K562 (cell line): ENCODE measurements at regions not wholly inside any gene's neighbourhood (a gene's known extent, or its start where the extent isn't known, plus 50 kb on each side); places are given as distances from the start of the nearest gene placed in this dataset.

Experiments
- ATAC-seq: fragments of 200-7000 bp; cut with Tn5 transposase; 3 replicates; pipeline ENCODE4 v1.9.1; 2020; ENCODE audit warnings: moderate library complexity
- BruUV-seq: library from RNA; stranded (reverse); fragments of 400-500 nt; replicated peaks from 2 replicates; lab custom pipeline; 2021; lab: Mats Ljungman, UMichigan
- CTCF ChIA-PET: fragments of 300-600 bp; formaldehyde crosslinking; extraction: SDS; loops from one replicate; lab custom pipeline; 2021; ENCODE audit warnings: low intra/inter-chr PET ratio; lab: Yijun Ruan, JAX
- POLR2A ChIA-PET: fragments of 300-600, 350-650 bp; sonication (Branson Sonifier 250); formaldehyde crosslinking; extraction: SDS; loops from one replicate; lab custom pipeline; 2021; ENCODE audit warnings: antibody characterized with exemption, inconsistent platforms; lab: Yijun Ruan, JAX
- DNase-seq, 4 experiments: peaks; one replicate each; pipeline versions ENCODE4 v3.0.0 to v3.0.0-alpha.2; 2011 to 2018; ENCODE audit warnings: low spot score in 3 of 4, mixed read lengths in 3 of 4; ENCODE audit errors: extremely low read depth in 1 of 4
- FAIRE-seq: peaks from 2 replicates; lab custom pipeline; 2011; peaks lifted over from hg19 to GRCh38; lab: Jason Lieb, UNC
- H2AFZ ChIP-seq: 2 replicates; pipeline ENCODE4 v1.6.0; 2011; ENCODE audit warnings: low read depth, low read length, control low read depth, inconsistent platforms
- H3K27ac ChIP-seq: fragments of 200-600 bp; 3 replicates; pipeline ENCODE4 v1.8.0; 2011; ENCODE audit warnings: low read depth, mild to moderate bottlenecking, control low read depth, inconsistent platforms, low read length, moderate library complexity, mixed read lengths; ENCODE audit errors: extremely low read depth
- H3K27me3 ChIP-seq, 2 experiments: fragments of 300-600 bp in 1 of 2; 2 replicates in 1 of 2; 3 replicates in 1 of 2; pipeline versions ENCODE4 v1.6.0 to v1.8.0; 2011; ENCODE audit warnings: inconsistent platforms in 2 of 2, low read length in 2 of 2, mild to moderate bottlenecking in 1 of 2, mixed read lengths in 1 of 2, moderate library complexity in 1 of 2; ENCODE audit not compliant: control insufficient read depth in 2 of 2, insufficient read depth in 2 of 2
- H3K36me3 ChIP-seq: fragments of 300-600 bp; 3 replicates; pipeline ENCODE4 v1.8.0; 2011; ENCODE audit warnings: mild to moderate bottlenecking, low read length, inconsistent platforms; ENCODE audit not compliant: control insufficient read depth, insufficient read depth
- H3K4me1 ChIP-seq, 2 experiments: fragments of 200-600 bp in 1 of 2; replicated peaks in 1 of 2; 2 replicates in 1 of 2; 3 replicates in 1 of 2; pipeline versions ENCODE4 v1.5.1 to v1.8.0; 2011; ENCODE audit warnings: inconsistent platforms in 2 of 2, low read length in 2 of 2, mild to moderate bottlenecking in 1 of 2, mixed read lengths in 1 of 2, moderate library complexity in 1 of 2; ENCODE audit not compliant: control insufficient read depth in 2 of 2, insufficient read depth in 2 of 2
- H3K4me2 ChIP-seq: 2 replicates; pipeline ENCODE4 v1.6.1; 2011; ENCODE audit warnings: low read length, control low read depth, inconsistent platforms, mixed read lengths; ENCODE audit not compliant: insufficient read depth
- H3K4me3 ChIP-seq: fragments of 200-600 bp; sonication (generic), shearing (Covaris generic); 2 replicates; pipeline ENCODE4 v1.5.1; 2016; ENCODE audit warnings: control low read depth, inconsistent platforms
- H3K79me2 ChIP-seq: fragments of 200-600 bp; 3 replicates; pipeline ENCODE4 v1.8.0; 2011; ENCODE audit warnings: low read length, inconsistent platforms; ENCODE audit not compliant: control insufficient read depth, insufficient read depth
- H3K9ac ChIP-seq, 2 experiments: 2 replicates each; pipeline versions ENCODE4 v1.6.0 to v1.6.1; 2011; ENCODE audit warnings: low read depth in 2 of 2, low read length in 2 of 2, control low read depth in 1 of 2, inconsistent platforms in 1 of 2, mild to moderate bottlenecking in 1 of 2, mixed read lengths in 1 of 2; ENCODE audit not compliant: insufficient read depth in 1 of 2
- H3K9me1 ChIP-seq: one replicate; pipeline ENCODE4 v1.6.0; 2011; ENCODE audit warnings: inconsistent platforms, mild to moderate bottlenecking, low read length, moderate library complexity; ENCODE audit not compliant: control insufficient read depth, insufficient read depth
- H3K9me3 ChIP-seq: replicated peaks from 2 replicates; pipeline ENCODE4 v1.5.1; 2011; ENCODE audit warnings: low read depth, low read length, inconsistent platforms; ENCODE audit not compliant: control insufficient read depth, insufficient read depth
- H4K20me1 ChIP-seq: replicated peaks from 2 replicates; pipeline ENCODE4 v1.6.1; 2011; ENCODE audit warnings: low read length, inconsistent platforms, mixed read lengths; ENCODE audit not compliant: control insufficient read depth, insufficient read depth
- CBFA2T3 ChIP-seq: fragments of 450-650 bp; IDR thresholded peaks from 2 replicates; pipeline ENCODE4 v1.6.1; 2017
- CBX1 ChIP-seq: sonication (generic); IDR thresholded peaks from 2 replicates; pipeline ENCODE4 v1.6.1; 2016; ENCODE audit warnings: antibody characterized with exemption, low read depth, mild to moderate bottlenecking
- CCNT2 ChIP-seq: IDR thresholded peaks from 2 replicates; pipeline ENCODE4 v1.6.1; 2011; ENCODE audit warnings: borderline replicate concordance, low read depth, mild to moderate bottlenecking, moderate library complexity, mixed read lengths, low read length; ENCODE audit not compliant: insufficient read length; ENCODE audit errors: extremely low read depth
- CEBPG ChIP-seq, 3 experiments: fragments of 200-800 bp in 1 of 3; sonication (Bioruptor generic) in 1 of 3; sonication (generic) in 1 of 3; formaldehyde crosslinking in 1 of 3; IDR thresholded peaks in 2 of 3; conservative IDR thresholded peaks in 1 of 3; 2 replicates each; pipeline versions ENCODE4 v1.6.1 to v1.8.0; 2016 to 2022; ENCODE audit warnings: missing compliant biosample characterization in 2 of 3, missing genetic modification characterization in 2 of 3, mild to moderate bottlenecking in 1 of 3, missing genetic modification reagents in 1 of 3
- FUS ChIP-seq: fragments of 200-400 bp; formaldehyde crosslinking; optimal IDR thresholded peaks from 2 replicates; pipeline ENCODE3; 2017; ENCODE audit warnings: low read depth, low read length
- GTF2F1 ChIP-seq: IDR thresholded peaks from 2 replicates; pipeline ENCODE4 v1.6.1; 2011; ENCODE audit warnings: low read depth, low read length, improper control_type of control experiment
- PHF21A ChIP-seq: fragments of 450-650 bp; IDR thresholded peaks from 2 replicates; pipeline ENCODE4 v1.6.1; 2017; ENCODE audit warnings: low read depth, borderline replicate concordance
- POLR2AphosphoS2 ChIP-seq: IDR thresholded peaks from 2 replicates; pipeline ENCODE4 v1.6.1; 2012; ENCODE audit warnings: low read length, improper control_type of control experiment
- PTBP1 ChIP-seq: fragments of 200-400 bp; formaldehyde crosslinking; IDR thresholded peaks from 2 replicates; pipeline ENCODE4 v1.6.1; 2017; ENCODE audit warnings: low read depth, low read length
- RBM39 ChIP-seq: fragments of 200-400 bp; formaldehyde crosslinking; optimal IDR thresholded peaks from 2 replicates; pipeline ENCODE3; 2018; ENCODE audit warnings: low read depth, low read length
- SIN3A ChIP-seq, 2 experiments: fragments of 150-350 bp in 1 of 2; IDR thresholded peaks; 2 replicates each; pipeline ENCODE4 v1.6.1; 2011 to 2016; ENCODE audit warnings: borderline replicate concordance in 2 of 2, low read depth in 2 of 2, low read length in 2 of 2, mild to moderate bottlenecking in 2 of 2, moderate library complexity in 2 of 2; ENCODE audit not compliant: control insufficient read depth in 1 of 2
- ZNF436 ChIP-seq: fragments of 250-450, 450-650 bp; sonication (Bioruptor Pico); formaldehyde crosslinking; IDR thresholded peaks from 2 replicates; pipeline ENCODE4 v1.7.0; 2020; ENCODE audit warnings: mild to moderate bottlenecking
- ZNF584 ChIP-seq: fragments of 200-800 bp; sonication (Bioruptor generic); IDR thresholded peaks from 2 replicates; pipeline ENCODE4 v1.6.1; 2016; ENCODE audit warnings: low read depth, mild to moderate bottlenecking, missing genetic modification characterization, missing compliant biosample characterization
- WGBS: fragments of 100-300 bp; shearing (Covaris generic); methylation state at CpG from one replicate; pipeline ENCODE4 v1.1.6; 2016; ENCODE audit warnings: low coverage, mixed read lengths; ENCODE audit not compliant: insufficient coverage; ENCODE audit errors: missing lambda C conversion rate; 5-methylcytosine and 5-hydroxymethylcytosine counted together
- in situ Hi-C: fragments of 300-500 bp; cut with MboI; formaldehyde crosslinking; loops from 4 replicates; pipeline ENCODE4 v1.15.0; 2018; ENCODE audit warnings: inconsistent platforms, mixed read lengths
- intact Hi-C: fragments of 100-400 bp; cut with micrococcal nuclease; formaldehyde crosslinking; loops from 2 replicates; pipeline ENCODE4 v1.14.2; 2022
- TF ChIP-seq, protein P1 (sequence below): sonication (generic); formaldehyde crosslinking; IDR thresholded peaks from 2 replicates; pipeline ENCODE4 v1.8.1; 2023; ENCODE audit warnings: mild to moderate bottlenecking, missing genetic modification reagents

DNA sequence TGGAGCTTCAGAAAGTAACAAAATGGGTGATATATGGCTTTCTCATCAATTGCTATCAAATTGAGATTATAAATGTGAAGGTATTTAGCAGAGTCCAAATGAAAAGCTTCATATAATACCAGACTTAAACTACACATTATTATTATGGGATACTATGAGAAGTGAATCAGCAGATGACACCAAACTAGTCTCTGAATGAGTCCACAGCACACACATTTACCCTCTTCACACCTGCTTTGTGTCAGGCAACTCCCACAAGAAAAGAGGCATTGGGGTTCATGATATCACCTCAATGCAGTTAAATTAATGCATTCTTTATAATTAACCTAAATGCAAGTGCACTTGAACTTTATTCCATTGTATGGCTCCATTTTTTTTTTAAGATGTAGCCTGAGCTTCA lies 330.5 kb downstream of the BCL11B start:
- Histone ChIP-seq H3K9me1 (no peaks in the 10 kb centered on the region), H3K79me2 (no peaks in the 10 kb centered on the region), H3K4me1 (no peaks in the 10 kb centered on the region), H3K4me3 (no peak overlapping the region), H3K36me3 (no peaks in the 10 kb centered on the region), H3K27me3 (no peaks in the 10 kb centered on the region), H2AFZ (no peak overlapping the region), H3K27ac (no peak overlapping the region), H4K20me1 (no peaks in the 10 kb centered on the region)
- FAIRE-seq (no peak), DNase-seq (no peak), ATAC-seq (no peak)
- no TSS peak for BruUV-seq
- ChIA-PET POLR2A (no interaction called here), CTCF (no interaction called here)
- TF ChIP-seq CBFA2T3 = no peak
- TF ChIP-seq, protein P1, sequence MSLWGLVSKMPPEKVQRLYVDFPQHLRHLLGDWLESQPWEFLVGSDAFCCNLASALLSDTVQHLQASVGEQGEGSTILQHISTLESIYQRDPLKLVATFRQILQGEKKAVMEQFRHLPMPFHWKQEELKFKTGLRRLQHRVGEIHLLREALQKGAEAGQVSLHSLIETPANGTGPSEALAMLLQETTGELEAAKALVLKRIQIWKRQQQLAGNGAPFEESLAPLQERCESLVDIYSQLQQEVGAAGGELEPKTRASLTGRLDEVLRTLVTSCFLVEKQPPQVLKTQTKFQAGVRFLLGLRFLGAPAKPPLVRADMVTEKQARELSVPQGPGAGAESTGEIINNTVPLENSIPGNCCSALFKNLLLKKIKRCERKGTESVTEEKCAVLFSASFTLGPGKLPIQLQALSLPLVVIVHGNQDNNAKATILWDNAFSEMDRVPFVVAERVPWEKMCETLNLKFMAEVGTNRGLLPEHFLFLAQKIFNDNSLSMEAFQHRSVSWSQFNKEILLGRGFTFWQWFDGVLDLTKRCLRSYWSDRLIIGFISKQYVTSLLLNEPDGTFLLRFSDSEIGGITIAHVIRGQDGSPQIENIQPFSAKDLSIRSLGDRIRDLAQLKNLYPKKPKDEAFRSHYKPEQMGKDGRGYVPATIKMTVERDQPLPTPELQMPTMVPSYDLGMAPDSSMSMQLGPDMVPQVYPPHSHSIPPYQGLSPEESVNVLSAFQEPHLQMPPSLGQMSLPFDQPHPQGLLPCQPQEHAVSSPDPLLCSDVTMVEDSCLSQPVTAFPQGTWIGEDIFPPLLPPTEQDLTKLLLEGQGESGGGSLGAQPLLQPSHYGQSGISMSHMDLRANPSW (CRISPR knock-in tag) = no peak
- no peak for TF ChIP-seq CBX1
- TF ChIP-seq, all 486 proteins: peak for 0
- intact Hi-C loops = no loop called here
- H3K9ac ChIP-seq = no peak overlapping the region
- no peak overlapping the region for H3K4me2 ChIP-seq
- no peaks in the 10 kb centered on the region for H3K9me3 ChIP-seq
- in situ Hi-C loops = no loop called here

- no peak overlapping the region for H3K4me3 ChIP-seq
- in situ Hi-C loops = no loop called here
- H3K27ac ChIP-seq = no peak overlapping the region
- no peak for FAIRE-seq
- WGBS = 0% methylated on average over 6 of the region's 6 CpGs
- no peak overlapping the region for H3K9ac ChIP-seq
- no peaks in the 10 kb centered on the region for H3K9me3 ChIP-seq
- no peaks in the 10 kb centered on the region for H3K4me1 ChIP-seq
- ChIA-PET POLR2A (interaction anchor here (0.5 kb wide), 1 partner anchor 75 kb away, joined by 3 read pairs; no protein-coding TSS in a partner anchor), CTCF (no interaction called here)
- no TSS peak for BruUV-seq
- H3K36me3 ChIP-seq = no peaks in the 10 kb centered on the region
- H2AFZ ChIP-seq = no peak overlapping the region
- H3K9me1 ChIP-seq = no peaks in the 10 kb centered on the region
- no peaks in the 10 kb centered on the region for H3K27me3 ChIP-seq
- no peaks in the 10 kb centered on the region for H3K79me2 ChIP-seq
- no peak for ATAC-seq
- no peaks in the 10 kb centered on the region for H4K20me1 ChIP-seq
- no peak overlapping the region for H3K4me2 ChIP-seq
- intact Hi-C loops = no loop called here
- no peak for DNase-seq
- no peak for TF ChIP-seq ZNF436
- TF ChIP-seq CEBPG (CRISPR knock-in tag; IDR thresholded peaks at IDR 0.05) = no peak
- no peak for TF ChIP-seq CEBPG (tag; conservative IDR thresholded peaks at IDR 0.05 in 1 of 2, IDR thresholded peaks at IDR 0.05 in 1 of 2)
- TF ChIP-seq POLR2AphosphoS2 = no peak
- TF ChIP-seq RBM39 = no peak
- no peak for TF ChIP-seq PHF21A
- no peak for TF ChIP-seq GTF2F1
- TF ChIP-seq ZNF584 = no peak
- TF ChIP-seq CCNT2 = no peak
- no peak for TF ChIP-seq SIN3A (IDR thresholded peaks at IDR 0.05; ENCODE audit: borderline replicate concordance in 2 of 2, control insufficient read depth in 1 of 2, low read depth in 2 of 2, low read length in 2 of 2)
- no peak for TF ChIP-seq PTBP1
- no peak for TF ChIP-seq FUS
These were observed 328.1 kb downstream of the BCL11B start for GRCh38 chr14:98943907-98944306.
